K562 (cell line): ENCODE measurements at regions not wholly inside any gene's neighbourhood (a gene's known extent, or its start where the extent isn't known, plus 50 kb on each side); places are given as distances from the start of the nearest gene placed in this dataset.

ENCODE experiments used
- ATAC-seq: fragments of 200-7000 bp; cut with Tn5 transposase; 3 replicates; pipeline ENCODE4 v1.9.1; 2020; ENCODE audit warnings: moderate library complexity
- BruUV-seq: library from RNA; stranded (reverse); fragments of 400-500 nt; replicated peaks from 2 replicates; lab custom pipeline; 2021; lab: Mats Ljungman, UMichigan
- CTCF ChIA-PET: fragments of 300-600 bp; formaldehyde crosslinking; extraction: SDS; loops from one replicate; lab custom pipeline; 2021; ENCODE audit warnings: low intra/inter-chr PET ratio; lab: Yijun Ruan, JAX
- POLR2A ChIA-PET: fragments of 300-600, 350-650 bp; sonication (Branson Sonifier 250); formaldehyde crosslinking; extraction: SDS; loops from one replicate; lab custom pipeline; 2021; ENCODE audit warnings: antibody characterized with exemption, inconsistent platforms; lab: Yijun Ruan, JAX
- DNase-seq, 4 experiments: peaks; one replicate each; pipeline versions ENCODE4 v3.0.0 to v3.0.0-alpha.2; 2011 to 2018; ENCODE audit warnings: low spot score in 3 of 4, mixed read lengths in 3 of 4; ENCODE audit errors: extremely low read depth in 1 of 4
- FAIRE-seq: peaks from 2 replicates; lab custom pipeline; 2011; peaks lifted over from hg19 to GRCh38; lab: Jason Lieb, UNC
- H2AFZ ChIP-seq: 2 replicates; pipeline ENCODE4 v1.6.0; 2011; ENCODE audit warnings: low read depth, low read length, control low read depth, inconsistent platforms
- H3K27ac ChIP-seq: fragments of 200-600 bp; 3 replicates; pipeline ENCODE4 v1.8.0; 2011; ENCODE audit warnings: low read depth, mild to moderate bottlenecking, control low read depth, inconsistent platforms, low read length, moderate library complexity, mixed read lengths; ENCODE audit errors: extremely low read depth
- H3K27me3 ChIP-seq, 2 experiments: fragments of 300-600 bp in 1 of 2; 2 replicates in 1 of 2; 3 replicates in 1 of 2; pipeline versions ENCODE4 v1.6.0 to v1.8.0; 2011; ENCODE audit warnings: inconsistent platforms in 2 of 2, low read length in 2 of 2, mild to moderate bottlenecking in 1 of 2, mixed read lengths in 1 of 2, moderate library complexity in 1 of 2; ENCODE audit not compliant: control insufficient read depth in 2 of 2, insufficient read depth in 2 of 2
- H3K36me3 ChIP-seq: fragments of 300-600 bp; 3 replicates; pipeline ENCODE4 v1.8.0; 2011; ENCODE audit warnings: mild to moderate bottlenecking, low read length, inconsistent platforms; ENCODE audit not compliant: control insufficient read depth, insufficient read depth
- H3K4me1 ChIP-seq, 2 experiments: fragments of 200-600 bp in 1 of 2; replicated peaks in 1 of 2; 2 replicates in 1 of 2; 3 replicates in 1 of 2; pipeline versions ENCODE4 v1.5.1 to v1.8.0; 2011; ENCODE audit warnings: inconsistent platforms in 2 of 2, low read length in 2 of 2, mild to moderate bottlenecking in 1 of 2, mixed read lengths in 1 of 2, moderate library complexity in 1 of 2; ENCODE audit not compliant: control insufficient read depth in 2 of 2, insufficient read depth in 2 of 2
- H3K4me2 ChIP-seq: 2 replicates; pipeline ENCODE4 v1.6.1; 2011; ENCODE audit warnings: low read length, control low read depth, inconsistent platforms, mixed read lengths; ENCODE audit not compliant: insufficient read depth
- H3K4me3 ChIP-seq: fragments of 200-600 bp; sonication (generic), shearing (Covaris generic); 2 replicates; pipeline ENCODE4 v1.5.1; 2016; ENCODE audit warnings: control low read depth, inconsistent platforms
- H3K79me2 ChIP-seq: fragments of 200-600 bp; 3 replicates; pipeline ENCODE4 v1.8.0; 2011; ENCODE audit warnings: low read length, inconsistent platforms; ENCODE audit not compliant: control insufficient read depth, insufficient read depth
- H3K9ac ChIP-seq, 2 experiments: 2 replicates each; pipeline versions ENCODE4 v1.6.0 to v1.6.1; 2011; ENCODE audit warnings: low read depth in 2 of 2, low read length in 2 of 2, control low read depth in 1 of 2, inconsistent platforms in 1 of 2, mild to moderate bottlenecking in 1 of 2, mixed read lengths in 1 of 2; ENCODE audit not compliant: insufficient read depth in 1 of 2
- H3K9me1 ChIP-seq: one replicate; pipeline ENCODE4 v1.6.0; 2011; ENCODE audit warnings: inconsistent platforms, mild to moderate bottlenecking, low read length, moderate library complexity; ENCODE audit not compliant: control insufficient read depth, insufficient read depth
- H3K9me3 ChIP-seq: replicated peaks from 2 replicates; pipeline ENCODE4 v1.5.1; 2011; ENCODE audit warnings: low read depth, low read length, inconsistent platforms; ENCODE audit not compliant: control insufficient read depth, insufficient read depth
- H4K20me1 ChIP-seq: replicated peaks from 2 replicates; pipeline ENCODE4 v1.6.1; 2011; ENCODE audit warnings: low read length, inconsistent platforms, mixed read lengths; ENCODE audit not compliant: control insufficient read depth, insufficient read depth
- CTBP1 ChIP-seq: fragments of 450-650 bp; IDR thresholded peaks from 2 replicates; pipeline ENCODE4 v1.6.1; 2016; ENCODE audit warnings: borderline replicate concordance
- EGR1 ChIP-seq: fragments of 450-650 bp; conservative IDR thresholded peaks from 2 replicates; pipeline ENCODE4 v1.6.1; 2017; ENCODE audit warnings: mild to moderate bottlenecking
- FOSL1 ChIP-seq: fragments of 200-800 bp; sonication (Bioruptor generic); conservative IDR thresholded peaks from 2 replicates; pipeline ENCODE4 v1.6.1; 2016; ENCODE audit warnings: missing genetic modification characterization, missing compliant biosample characterization
- GTF2A2 ChIP-seq: IDR thresholded peaks from 2 replicates; pipeline ENCODE4 v1.6.1; 2016; ENCODE audit warnings: mild to moderate bottlenecking, missing genetic modification characterization, missing compliant biosample characterization
- HDGF ChIP-seq: fragments of 450-650 bp; IDR thresholded peaks from 2 replicates; pipeline ENCODE4 v1.6.1; 2016
- HMG20A ChIP-seq: fragments of 450-650 bp; formaldehyde crosslinking; conservative IDR thresholded peaks from 2 replicates; pipeline ENCODE4 v1.4.0; 2020; ENCODE audit warnings: mild to moderate bottlenecking, mixed read lengths
- HSF4 ChIP-seq: fragments of 250-450 bp; sonication (Bioruptor Pico); IDR thresholded peaks from 2 replicates; pipeline ENCODE4 v2.1.2; 2022; ENCODE audit warnings: mild to moderate bottlenecking, moderate library complexity, borderline replicate concordance
- MEIS2 ChIP-seq: fragments of 450-650 bp; IDR thresholded peaks from 2 replicates; pipeline ENCODE4 v1.6.1; 2014; ENCODE audit warnings: mild to moderate bottlenecking; ENCODE audit not compliant: partially characterized antibody
- NCOA2 ChIP-seq, 2 experiments: fragments of 450-650 bp; IDR thresholded peaks; 2 replicates each; pipeline ENCODE4 v1.6.1; 2018; ENCODE audit warnings: mild to moderate bottlenecking in 2 of 2, moderate library complexity in 1 of 2; ENCODE audit not compliant: partially characterized antibody in 2 of 2
- OTX1 ChIP-seq: fragments of 450-650 bp; formaldehyde crosslinking; IDR thresholded peaks from 2 replicates; pipeline ENCODE4 v1.4.0; 2022; ENCODE audit warnings: mild to moderate bottlenecking
- PHF8 ChIP-seq: fragments of 200-600 bp; sonication (generic); IDR thresholded peaks from 2 replicates; pipeline ENCODE4 v1.6.1; 2012; ENCODE audit warnings: mixed run types, mild to moderate bottlenecking, inconsistent platforms, low read length, moderate library complexity, borderline replicate concordance
- PPARD ChIP-seq: fragments of 250-450 bp; sonication (Bioruptor Pico); IDR thresholded peaks from 2 replicates; pipeline ENCODE4 v1.8.0; 2022; ENCODE audit warnings: inconsistent platforms, mild to moderate bottlenecking, moderate library complexity
- PREB ChIP-seq: sonication (generic); formaldehyde crosslinking; IDR thresholded peaks from 2 replicates; pipeline ENCODE4 v1.8.1; 2023; ENCODE audit warnings: mild to moderate bottlenecking, missing genetic modification reagents
- PRMT5 ChIP-seq: sonication (generic); formaldehyde crosslinking; IDR thresholded peaks from 2 replicates; pipeline ENCODE4 v1.5.0; 2020; ENCODE audit warnings: missing genetic modification reagents
- RBM39 ChIP-seq: fragments of 200-400 bp; formaldehyde crosslinking; optimal IDR thresholded peaks from 2 replicates; pipeline ENCODE3; 2018; ENCODE audit warnings: low read depth, low read length
- RFX7 ChIP-seq: fragments of 250-450 bp; sonication (Bioruptor Pico); IDR thresholded peaks from 2 replicates; pipeline ENCODE4 v1.5.1; 2021; ENCODE audit warnings: mild to moderate bottlenecking
- SETDB1 ChIP-seq: IDR thresholded peaks from one replicate; pipeline ENCODE4 v1.6.1; 2012; ENCODE audit warnings: low read length, control low read depth, inconsistent platforms
- SMAD4 ChIP-seq: fragments of 250-450 bp; sonication (Bioruptor Pico); conservative IDR thresholded peaks from 2 replicates; pipeline ENCODE4 v1.8.0; 2021; ENCODE audit warnings: inconsistent platforms, mild to moderate bottlenecking, moderate library complexity
- WGBS: fragments of 100-300 bp; shearing (Covaris generic); methylation state at CpG from one replicate; pipeline ENCODE4 v1.1.6; 2016; ENCODE audit warnings: low coverage, mixed read lengths; ENCODE audit not compliant: insufficient coverage; ENCODE audit errors: missing lambda C conversion rate; 5-methylcytosine and 5-hydroxymethylcytosine counted together
- in situ Hi-C: fragments of 300-500 bp; cut with MboI; formaldehyde crosslinking; loops from 4 replicates; pipeline ENCODE4 v1.15.0; 2018; ENCODE audit warnings: inconsistent platforms, mixed read lengths
- intact Hi-C: fragments of 100-400 bp; cut with micrococcal nuclease; formaldehyde crosslinking; loops from 2 replicates; pipeline ENCODE4 v1.14.2; 2022
- TF ChIP-seq, protein P1 (sequence below): fragments of 450-650 bp; IDR thresholded peaks from 2 replicates; pipeline ENCODE4 v1.6.1; 2016
- TF ChIP-seq, protein P2 (sequence below): fragments of 250-450 bp; sonication (Bioruptor Pico); IDR thresholded peaks from 2 replicates; pipeline ENCODE4 v1.8.0; 2021; ENCODE audit warnings: mild to moderate bottlenecking, moderate library complexity

DNA sequence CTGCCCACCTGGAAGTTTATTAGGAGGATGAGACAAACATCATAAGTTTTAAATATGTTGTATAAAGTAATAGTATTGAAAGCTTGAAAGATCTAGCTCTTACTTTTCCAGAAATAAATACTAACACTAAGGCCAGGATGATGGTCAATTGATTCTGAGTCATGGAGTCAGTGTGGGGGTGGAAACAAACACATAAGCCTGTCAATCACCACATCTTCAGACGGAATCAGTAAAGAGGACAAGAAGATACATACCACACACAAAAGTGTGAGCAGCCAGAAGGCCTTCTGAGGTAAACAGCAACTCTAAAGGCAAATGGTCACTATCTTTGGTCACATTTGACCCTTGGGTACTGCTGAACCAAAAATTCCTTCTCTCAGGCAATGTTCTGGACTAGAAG lies 365.0 kb upstream of the RASGEF1B start:
- no TSS peak for BruUV-seq
- Histone ChIP-seq H2AFZ (no peak overlapping the region), H3K4me2 (no peak overlapping the region), H3K4me3 (no peak overlapping the region), H3K36me3 (no peaks in the 10 kb centered on the region), H3K9me3 (no peaks in the 10 kb centered on the region), H3K9me1 (no peaks in the 10 kb centered on the region), H3K27ac (no peak overlapping the region), H3K9ac (no peak overlapping the region), H3K79me2 (no peaks in the 10 kb centered on the region), H3K27me3 (no peaks in the 10 kb centered on the region), H3K4me1 (no peaks in the 10 kb centered on the region), H4K20me1 (no peaks in the 10 kb centered on the region)
- POLR2A ChIA-PET = no interaction called here
- ATAC-seq (no peak), FAIRE-seq (no peak), DNase-seq (peak; percentile 11 to 22 (median 20))
- WGBS = 6% methylated on average over 1 of the region's 1 CpG
- CTCF ChIA-PET = no interaction called here
- in situ Hi-C loops (loop anchor here (10.0 kb wide), 1 partner anchor 422 kb away; no protein-coding TSS in a partner anchor), intact Hi-C loops (no loop called here)
- peak; percentile 19 for TF ChIP-seq MEIS2
- TF ChIP-seq, protein P1, sequence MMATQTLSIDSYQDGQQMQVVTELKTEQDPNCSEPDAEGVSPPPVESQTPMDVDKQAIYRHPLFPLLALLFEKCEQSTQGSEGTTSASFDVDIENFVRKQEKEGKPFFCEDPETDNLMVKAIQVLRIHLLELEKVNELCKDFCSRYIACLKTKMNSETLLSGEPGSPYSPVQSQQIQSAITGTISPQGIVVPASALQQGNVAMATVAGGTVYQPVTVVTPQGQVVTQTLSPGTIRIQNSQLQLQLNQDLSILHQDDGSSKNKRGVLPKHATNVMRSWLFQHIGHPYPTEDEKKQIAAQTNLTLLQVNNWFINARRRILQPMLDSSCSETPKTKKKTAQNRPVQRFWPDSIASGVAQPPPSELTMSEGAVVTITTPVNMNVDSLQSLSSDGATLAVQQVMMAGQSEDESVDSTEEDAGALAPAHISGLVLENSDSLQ = peak; percentile 93
- TF ChIP-seq PREB = no peak
- no peak for TF ChIP-seq GTF2A2 (tag)
- no peak for TF ChIP-seq FOSL1 (tag)
- TF ChIP-seq PPARD (CRISPR knock-in tag) = no peak
- no peak for TF ChIP-seq RBM39
- TF ChIP-seq NCOA2 (IDR thresholded peaks at IDR 0.05; ENCODE audit: partially characterized antibody in 2 of 2) = no peak
- TF ChIP-seq OTX1 (CRISPR knock-in tag) = no peak
- TF ChIP-seq HMG20A (CRISPR knock-in tag) = no peak
- TF ChIP-seq CTBP1 = no peak
- TF ChIP-seq SETDB1 = no peak
- no peak for TF ChIP-seq PRMT5 (CRISPR knock-in tag)
- TF ChIP-seq HSF4 = no peak
- no peak for TF ChIP-seq HDGF
- TF ChIP-seq PHF8 = no peak
- TF ChIP-seq EGR1 = peak; percentile 75
- TF ChIP-seq RFX7 (CRISPR knock-in tag) = no peak
- no peak for TF ChIP-seq SMAD4 (CRISPR knock-in tag)
- TF ChIP-seq, protein P2, sequence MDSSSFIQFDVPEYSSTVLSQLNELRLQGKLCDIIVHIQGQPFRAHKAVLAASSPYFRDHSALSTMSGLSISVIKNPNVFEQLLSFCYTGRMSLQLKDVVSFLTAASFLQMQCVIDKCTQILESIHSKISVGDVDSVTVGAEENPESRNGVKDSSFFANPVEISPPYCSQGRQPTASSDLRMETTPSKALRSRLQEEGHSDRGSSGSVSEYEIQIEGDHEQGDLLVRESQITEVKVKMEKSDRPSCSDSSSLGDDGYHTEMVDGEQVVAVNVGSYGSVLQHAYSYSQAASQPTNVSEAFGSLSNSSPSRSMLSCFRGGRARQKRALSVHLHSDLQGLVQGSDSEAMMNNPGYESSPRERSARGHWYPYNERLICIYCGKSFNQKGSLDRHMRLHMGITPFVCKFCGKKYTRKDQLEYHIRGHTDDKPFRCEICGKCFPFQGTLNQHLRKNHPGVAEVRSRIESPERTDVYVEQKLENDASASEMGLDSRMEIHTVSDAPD (CRISPR knock-in tag) = no peak
